Endodermal cell (in vitro differentiated cells): ENCODE measurements at regions not wholly inside any gene's neighbourhood (a gene's known extent, or its start where the extent isn't known, plus 50 kb on each side); places are given as distances from the start of the nearest gene placed in this dataset.

Experiments used
- DNase-seq: peaks from one replicate; pipeline ENCODE4 v3.0.0-alpha.2; 2017
- H3K27ac ChIP-seq: 2 replicates; pipeline ENCODE4 v1.5.1; 2013; ENCODE audit warnings: mild to moderate bottlenecking, low read depth, low read length, moderate library complexity
- H3K27me3 ChIP-seq: 2 replicates; pipeline ENCODE4 v1.6.1; 2013; ENCODE audit warnings: mild to moderate bottlenecking, low read length, moderate library complexity; ENCODE audit not compliant: insufficient read depth, control insufficient read depth, poor library complexity, severe bottlenecking
- H3K36me3 ChIP-seq: 2 replicates; pipeline ENCODE4 v1.7.0; 2013; ENCODE audit warnings: mild to moderate bottlenecking, low read length, moderate library complexity; ENCODE audit not compliant: control insufficient read depth, insufficient read depth
- H3K4me1 ChIP-seq: one replicate; pipeline ENCODE4 v1.7.0; 2013; ENCODE audit warnings: low read length; ENCODE audit not compliant: control insufficient read depth, insufficient read depth
- H3K4me3 ChIP-seq: 2 replicates; pipeline ENCODE4 v1.5.1; 2013; ENCODE audit warnings: mild to moderate bottlenecking, low read length, moderate library complexity
- H3K9ac ChIP-seq: 2 replicates; pipeline ENCODE4 v1.6.1; 2013; ENCODE audit warnings: mild to moderate bottlenecking, low read length, moderate library complexity; ENCODE audit not compliant: poor library complexity, severe bottlenecking; ENCODE audit errors: extremely low read depth
- H3K9me3 ChIP-seq: 2 replicates; pipeline ENCODE4 v1.6.1; 2013; ENCODE audit warnings: mild to moderate bottlenecking, low read length, moderate library complexity; ENCODE audit not compliant: control insufficient read depth
- H3K27ac Mint-ChIP-seq: 2 replicates; pipeline ENCODE4 v1.8.0; 2020; ENCODE audit warnings: mixed read lengths
- H3K27me3 Mint-ChIP-seq: 2 replicates; pipeline ENCODE4 v1.8.0; 2021; ENCODE audit warnings: mild to moderate bottlenecking, mixed read lengths; ENCODE audit not compliant: insufficient read depth
- H3K36me3 Mint-ChIP-seq: 2 replicates; pipeline ENCODE4 v1.8.0; 2020; ENCODE audit warnings: low read depth, mixed read lengths
- H3K4me1 Mint-ChIP-seq: 2 replicates; pipeline ENCODE4 v1.8.0; 2020; ENCODE audit warnings: mixed read lengths
- H3K4me3 Mint-ChIP-seq: 2 replicates; pipeline ENCODE4 v1.8.0; 2020; ENCODE audit warnings: mild to moderate bottlenecking, moderate library complexity, mixed read lengths
- H3K9me3 Mint-ChIP-seq: 2 replicates; pipeline ENCODE4 v1.8.0; 2020; ENCODE audit warnings: mild to moderate bottlenecking, mixed read lengths
- WGBS, 2 experiments: methylation state at CpG; one replicate each; pipeline versions ENCODE4 v1.1.5 to v1.1.7; 2013; ENCODE audit warnings: missing lambda C conversion rate in 2 of 2, mixed read lengths in 1 of 2; ENCODE audit not compliant: insufficient coverage in 1 of 2, insufficient read length in 1 of 2; 5-methylcytosine and 5-hydroxymethylcytosine counted together
- TF ChIP-seq, protein P1 (sequence below): fragments of 200-600 bp; sonication (generic); conservative IDR thresholded peaks from 2 replicates; pipeline ENCODE4 v1.5.0; 2021; ENCODE audit warnings: antibody characterized with exemption, mild to moderate bottlenecking

GRCh38 chr18:78495550-78495949, 484.1 kb upstream of the SALL3 start:
- Histone ChIP-seq H3K4me1 (no peaks in the 10 kb centered on the region), H3K27ac (no peak overlapping the region), H3K36me3 (no peaks in the 10 kb centered on the region), H3K4me3 (no peak overlapping the region), H3K9me3 (no peaks in the 10 kb centered on the region), H3K9ac (no peak overlapping the region), H3K27me3 (no peaks in the 10 kb centered on the region)
- Mint-ChIP-seq H3K27me3 (no peaks in the 10 kb centered on the region), H3K4me1 (no peaks in the 10 kb centered on the region), H3K4me3 (no peak overlapping the region), H3K36me3 (no peaks in the 10 kb centered on the region), H3K27ac (no peak overlapping the region), H3K9me3 (peaks cover 12% of the 10 kb centered on the region)
- no peak for DNase-seq
- WGBS, 2 experiments: 95 to 99% methylated on average over 9 to 14 of the region's 14 CpGs
- TF ChIP-seq, protein P1, sequence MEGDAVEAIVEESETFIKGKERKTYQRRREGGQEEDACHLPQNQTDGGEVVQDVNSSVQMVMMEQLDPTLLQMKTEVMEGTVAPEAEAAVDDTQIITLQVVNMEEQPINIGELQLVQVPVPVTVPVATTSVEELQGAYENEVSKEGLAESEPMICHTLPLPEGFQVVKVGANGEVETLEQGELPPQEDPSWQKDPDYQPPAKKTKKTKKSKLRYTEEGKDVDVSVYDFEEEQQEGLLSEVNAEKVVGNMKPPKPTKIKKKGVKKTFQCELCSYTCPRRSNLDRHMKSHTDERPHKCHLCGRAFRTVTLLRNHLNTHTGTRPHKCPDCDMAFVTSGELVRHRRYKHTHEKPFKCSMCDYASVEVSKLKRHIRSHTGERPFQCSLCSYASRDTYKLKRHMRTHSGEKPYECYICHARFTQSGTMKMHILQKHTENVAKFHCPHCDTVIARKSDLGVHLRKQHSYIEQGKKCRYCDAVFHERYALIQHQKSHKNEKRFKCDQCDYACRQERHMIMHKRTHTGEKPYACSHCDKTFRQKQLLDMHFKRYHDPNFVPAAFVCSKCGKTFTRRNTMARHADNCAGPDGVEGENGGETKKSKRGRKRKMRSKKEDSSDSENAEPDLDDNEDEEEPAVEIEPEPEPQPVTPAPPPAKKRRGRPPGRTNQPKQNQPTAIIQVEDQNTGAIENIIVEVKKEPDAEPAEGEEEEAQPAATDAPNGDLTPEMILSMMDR: no peak

DNA sequence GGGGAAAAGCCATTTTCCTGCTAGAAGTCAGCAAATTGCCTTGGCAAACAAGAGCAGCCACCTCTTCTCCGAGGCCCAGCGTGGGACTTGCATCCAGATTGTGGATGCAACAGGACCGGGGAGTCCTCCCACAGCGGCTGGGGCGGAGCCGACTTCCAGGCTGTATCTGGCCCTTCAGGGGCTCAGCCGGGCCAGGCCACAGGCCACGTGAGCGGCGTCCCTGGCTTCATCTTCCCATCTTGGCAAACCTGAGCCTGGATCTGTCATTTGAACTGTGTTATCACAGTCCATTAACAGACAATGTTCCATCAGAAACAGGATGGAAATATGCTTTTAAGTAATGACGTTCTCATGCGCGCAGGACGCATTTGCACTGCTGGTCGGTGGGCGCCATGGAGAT, 483.5 kb upstream of the SALL3 start:
- WGBS, 2 experiments: 89 to 91% methylated on average over 15 to 16 of the region's 16 CpGs
- no peaks in the 10 kb centered on the region for H3K4me1 Mint-ChIP-seq

DNA sequence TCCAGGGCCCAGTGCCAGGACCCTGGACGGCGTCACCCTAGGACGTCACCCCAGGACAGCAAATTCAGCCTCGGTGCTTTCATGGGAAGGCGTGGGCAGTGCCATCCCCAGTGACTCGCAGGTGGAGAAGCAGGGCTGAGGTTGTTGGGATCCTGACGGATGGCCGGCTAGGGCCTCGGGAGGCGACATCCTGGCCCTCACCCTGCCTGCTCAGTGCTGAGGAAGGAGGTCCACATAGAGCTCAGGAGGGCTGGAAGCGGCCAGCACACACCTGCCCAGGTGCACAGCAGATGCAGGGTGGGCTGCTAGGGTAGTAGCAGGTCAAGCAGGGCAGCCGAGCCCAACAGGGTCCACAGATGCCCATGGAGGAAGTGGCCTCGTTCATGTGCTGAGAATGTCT, 482.0 kb upstream of the SALL3 start:
- no peak for DNase-seq
- no peak overlapping the region for H3K27ac Mint-ChIP-seq
- Histone ChIP-seq H3K9me3 (no peaks in the 10 kb centered on the region), H3K36me3 (no peaks in the 10 kb centered on the region), H3K9ac (no peak overlapping the region), H3K4me1 (no peaks in the 10 kb centered on the region), H3K27ac (no peak overlapping the region), H3K4me3 (no peak overlapping the region), H3K27me3 (no peaks in the 10 kb centered on the region)
- H3K36me3 Mint-ChIP-seq: no peaks in the 10 kb centered on the region
- peaks cover 14% of the 10 kb centered on the region for H3K9me3 Mint-ChIP-seq
- H3K4me1 Mint-ChIP-seq: no peaks in the 10 kb centered on the region
- H3K27me3 Mint-ChIP-seq: no peaks in the 10 kb centered on the region
- H3K4me3 Mint-ChIP-seq: no peak overlapping the region
- 87 to 88% methylated on average over 5 to 13 of the region's 13 CpGs for WGBS, 2 experiments
- TF ChIP-seq, protein P1: no peak

More for the DNA sequence above, 483.5 kb upstream of the SALL3 start:
- no peaks in the 10 kb centered on the region for H3K36me3 Mint-ChIP-seq
- Histone ChIP-seq H3K36me3 (no peaks in the 10 kb centered on the region), H3K27me3 (no peaks in the 10 kb centered on the region), H3K4me1 (no peaks in the 10 kb centered on the region), H3K9ac (no peak overlapping the region), H3K27ac (no peak overlapping the region), H3K9me3 (no peaks in the 10 kb centered on the region), H3K4me3 (no peak overlapping the region)
- DNase-seq: no peak
- H3K4me3 Mint-ChIP-seq: no peak overlapping the region
- peaks cover 12% of the 10 kb centered on the region for H3K9me3 Mint-ChIP-seq
- H3K27me3 Mint-ChIP-seq: no peaks in the 10 kb centered on the region
- H3K27ac Mint-ChIP-seq: no peak overlapping the region
- TF ChIP-seq, protein P1: no peak
